ENCODE measurements at regions not wholly inside any gene's neighbourhood (a gene's known extent, or its start where the extent isn't known, plus 50 kb on each side); places are given as distances from the start of the nearest gene placed in this dataset.
"Not testable (repeated sequence)": the region's sequence is repeated elsewhere in the genome, so short reads cannot be mapped to it uniquely, and the experiment has no call there.

DNA sequence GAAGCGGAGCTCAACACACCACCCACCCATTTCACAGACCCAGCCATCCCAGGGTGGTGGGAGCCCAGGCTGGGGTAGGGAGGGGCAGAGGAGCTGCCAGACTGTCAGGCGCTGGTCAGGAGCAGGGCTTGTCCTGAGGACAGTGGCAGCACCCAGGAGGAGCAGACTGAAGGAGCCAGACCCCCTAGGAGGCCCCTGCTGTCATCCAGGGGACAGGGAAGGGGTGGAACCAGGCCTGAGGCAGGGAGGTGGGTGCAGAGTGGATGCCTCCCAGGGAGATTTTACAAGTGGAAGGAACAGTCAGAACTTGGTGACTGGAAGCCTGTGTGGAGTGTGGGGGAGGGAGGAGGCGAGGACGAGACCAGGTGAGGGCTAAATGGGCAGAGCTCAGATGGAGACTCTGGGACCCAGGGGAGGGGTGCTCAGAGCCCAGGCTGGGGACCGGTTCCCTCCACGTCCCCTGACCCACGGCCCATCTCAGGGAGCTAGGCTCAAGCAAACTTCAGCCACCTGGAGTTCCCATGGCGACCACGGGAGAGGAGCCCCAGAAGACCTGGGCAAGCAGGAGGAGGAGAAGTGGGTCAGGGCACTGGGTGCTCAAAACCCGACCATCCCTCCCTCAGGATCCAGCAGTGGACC lies 215.4 kb downstream of the TBC1D2B start:
- not testable (repeated sequence) for DNase-seq

GRCh38 chr15:77860071-77860691 lies 217.3 kb downstream of the TBC1D2B start:
- no peak for DNase-seq

DNA sequence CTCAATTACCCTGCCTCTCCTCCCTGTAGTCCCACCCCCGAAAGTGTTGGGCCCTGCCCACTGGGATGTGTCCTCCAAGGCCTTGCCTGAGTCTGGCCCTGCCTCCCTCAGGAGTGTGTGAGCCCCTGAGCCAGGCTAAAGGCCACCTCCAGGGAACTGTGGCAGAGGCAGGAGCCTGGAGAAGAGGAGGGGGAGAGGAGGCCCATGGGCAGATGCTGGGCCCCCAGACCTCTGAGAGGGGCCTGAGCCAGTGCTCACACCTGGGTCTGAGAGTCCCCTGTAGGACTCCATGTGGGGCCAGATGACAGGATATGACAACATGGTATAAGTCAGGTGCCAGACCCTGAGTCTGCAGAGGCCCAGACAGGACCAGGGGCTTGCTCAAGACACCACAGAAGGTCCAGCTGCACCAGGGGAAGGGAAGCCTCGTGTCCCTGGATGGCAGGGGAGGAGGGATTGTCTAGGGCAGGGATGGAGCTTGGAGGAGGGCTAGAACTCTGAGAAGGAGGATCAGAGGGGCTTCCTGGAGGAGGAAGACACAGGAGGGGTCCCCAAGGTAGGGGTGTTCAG lies 217.9 kb downstream of the TBC1D2B start:
- no peak for DNase-seq

GRCh38 chr15:77858792-77859490 lies 218.6 kb downstream of the TBC1D2B start:
- no peak for DNase-seq

- DNase-seq, result no peak
Observed at GRCh38 chr15:77857419-77857818, 220.1 kb downstream of the TBC1D2B start.

- DNase-seq, result no peak
Observed at GRCh38 chr15:77856705-77857346, 220.7 kb downstream of the TBC1D2B start.

- DNase-seq, result no peak
Observed at GRCh38 chr15:77855871-77856270, 221.6 kb downstream of the TBC1D2B start.

GRCh38 chr15:77854980-77855379 lies 222.3 kb upstream of the LINGO1 start:
- no peak for DNase-seq

DNA sequence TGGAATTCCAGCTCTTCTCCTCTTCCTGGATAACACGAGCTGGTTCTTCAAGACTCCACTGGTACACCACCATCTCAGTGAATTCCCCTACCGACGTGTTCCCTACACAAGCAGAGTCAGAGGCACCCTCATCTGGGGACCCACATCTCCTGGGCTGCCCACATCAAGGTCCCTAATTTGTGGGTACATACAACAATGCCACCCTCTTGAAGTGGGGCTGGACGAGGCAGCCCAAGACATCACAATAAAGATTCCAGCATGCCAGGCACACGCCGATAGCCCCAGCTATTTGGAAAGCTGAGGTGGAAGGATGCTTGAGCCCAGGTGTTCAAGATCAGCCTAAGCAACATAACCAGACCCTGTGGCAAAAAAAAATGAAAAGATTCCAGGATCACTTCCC lies 221.2 kb upstream of the LINGO1 start:
- no peak for DNase-seq

- no peak for DNase-seq
Observed at GRCh38 chr15:77853008-77853328, 220.3 kb upstream of the LINGO1 start.

GRCh38 chr15:77852241-77853007 lies 219.7 kb upstream of the LINGO1 start:
- no peak for DNase-seq

DNA sequence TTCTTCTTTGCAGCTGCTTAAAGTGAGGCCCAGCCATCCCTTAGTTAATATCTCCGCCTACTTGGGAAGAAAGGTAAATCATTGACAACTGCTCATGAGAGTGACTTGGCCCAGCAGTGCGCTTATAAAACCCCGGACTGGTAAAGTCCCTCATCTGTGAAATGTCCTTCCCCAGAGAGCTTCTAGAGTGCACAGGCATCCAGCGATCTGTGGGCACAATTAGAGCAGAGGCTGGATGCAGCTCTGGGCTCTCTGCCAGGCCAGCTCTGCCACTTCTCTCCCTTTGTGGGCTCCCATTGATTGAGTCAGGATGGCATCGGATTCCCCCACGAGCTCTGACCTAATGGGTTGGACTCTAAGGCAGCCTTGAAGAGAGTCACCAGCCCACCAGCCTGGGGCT lies 219.0 kb upstream of the LINGO1 start:
- peak; percentile 16 for DNase-seq

- no peak for DNase-seq
Observed at GRCh38 chr15:77851086-77851485, 218.4 kb upstream of the LINGO1 start.

GRCh38 chr15:77846986-77847385 lies 214.3 kb upstream of the LINGO1 start:
- DNase-seq, result no peak

DNA sequence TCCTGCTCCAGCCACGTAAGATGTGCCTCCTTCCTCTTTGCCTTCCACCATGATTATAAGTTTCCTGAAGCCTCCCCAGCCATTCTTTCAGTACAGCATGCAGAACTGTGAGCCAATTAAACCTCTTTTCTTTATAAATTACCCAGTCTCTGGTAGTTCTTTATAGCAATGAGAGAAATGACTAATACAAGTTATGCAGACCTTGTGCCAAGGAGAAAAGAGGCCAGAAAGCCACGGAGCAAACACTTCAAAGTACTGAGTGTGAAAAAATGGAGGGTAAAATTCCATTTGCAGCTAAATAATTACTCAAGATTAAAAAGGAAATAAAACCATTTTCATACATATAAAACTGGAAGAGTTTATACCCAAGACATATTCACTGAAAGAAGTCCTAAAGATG lies 213.6 kb upstream of the LINGO1 start:
- no peak for DNase-seq

DNA sequence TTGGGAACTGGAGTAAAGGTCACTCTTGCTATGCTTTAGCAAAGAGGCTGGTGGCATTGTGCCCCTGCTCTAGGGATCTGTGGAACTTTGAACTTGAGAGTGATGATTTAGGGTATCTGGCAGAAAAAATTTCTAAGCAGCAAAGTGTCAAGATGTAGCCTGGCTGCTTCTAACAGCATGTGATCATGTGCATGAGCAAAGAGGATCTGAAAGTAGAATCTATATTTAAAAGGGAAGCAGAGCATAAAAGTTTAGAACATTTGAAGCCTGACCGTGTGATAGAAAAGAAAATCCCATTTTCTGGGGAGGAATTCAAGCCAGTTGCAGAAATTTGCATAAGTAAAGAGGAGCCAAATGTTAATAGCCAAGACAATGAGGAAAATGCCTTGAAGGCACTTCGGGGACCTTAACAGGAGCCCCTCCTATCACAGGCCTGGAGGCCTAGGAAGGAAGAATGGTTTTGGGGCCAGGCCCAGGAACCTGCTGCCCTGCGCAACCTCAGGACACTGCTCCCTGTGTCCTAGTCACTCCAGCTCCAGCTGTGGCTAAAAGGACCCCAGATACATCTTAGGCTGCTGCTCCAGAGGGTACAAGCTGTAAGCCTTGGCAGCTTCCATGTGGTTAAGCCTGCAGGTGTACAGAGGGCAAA lies 212.2 kb upstream of the LINGO1 start:
- DNase-seq, result no peak

- DNase-seq, result no peak
Observed at GRCh38 chr15:77843546-77843945, 210.8 kb upstream of the LINGO1 start.

- no peak for DNase-seq
Observed at GRCh38 chr15:77840991-77841775, 208.5 kb upstream of the LINGO1 start.

GRCh38 chr15:77839970-77840905 lies 207.5 kb upstream of the LINGO1 start:
- DNase-seq, result no peak

DNA sequence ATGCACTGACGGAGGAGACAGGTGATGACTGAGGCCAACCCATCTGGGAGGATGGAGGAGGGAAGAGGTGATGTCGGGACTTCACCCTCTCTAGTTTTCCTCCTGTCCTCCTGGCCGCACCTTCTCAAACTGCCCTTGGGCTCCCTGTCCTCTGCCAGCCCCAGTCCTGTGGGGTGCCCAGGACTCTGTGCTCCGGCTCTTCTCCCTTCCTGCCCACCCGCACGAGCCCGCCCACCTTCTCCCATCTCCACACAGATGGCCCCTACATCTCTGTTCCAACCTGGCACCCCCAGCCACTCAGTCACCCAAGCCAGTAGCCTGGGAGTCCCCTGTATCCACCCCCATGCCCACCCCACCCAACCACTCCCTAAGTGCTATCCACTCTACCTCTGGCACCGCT lies 206.7 kb upstream of the LINGO1 start:
- DNase-seq, result no peak

All from occipital lobe (tissue), 1 donor.